ENCODE measurements at regions not wholly inside any gene's neighbourhood (a gene's known extent, or its start where the extent isn't known, plus 50 kb on each side); places are given as distances from the start of the nearest gene placed in this dataset.

GRCh38 chr10:117784776-117785175 lies 242.2 kb downstream of the EMX2 start:
- TF ChIP-seq EZH2 (IDR thresholded peaks at IDR 0.05; ENCODE audit: borderline replicate concordance, low read depth, low read length, severe bottlenecking) = no peak
- no peak for TF ChIP-seq CTCF (IDR thresholded peaks at IDR 0.05; ENCODE audit: borderline replicate concordance, extremely low read depth, low read length, poor library complexity, severe bottlenecking)
- Histone ChIP-seq H4K20me1 (ENCODE audit: insufficient read depth, low read length) (no peaks in the 10 kb centered on the region), H3K4me1 (ENCODE audit: insufficient read depth, low read length) (no peaks in the 10 kb centered on the region), H3K36me3 (ENCODE audit: insufficient read depth, low read length) (no peaks in the 10 kb centered on the region), H3K9me3 (ENCODE audit: insufficient read depth, low read length, severe bottlenecking) (no peaks in the 10 kb centered on the region), H3K27me3 (ENCODE audit: insufficient read depth, low read length, poor library complexity) (no peaks in the 10 kb centered on the region), H2AFZ (ENCODE audit: low read depth, low read length) (no peak overlapping the region), H3K9ac (ENCODE audit: low read depth, low read length) (no peak overlapping the region), H3K4me3 (ENCODE audit: low read depth in 1 of 2, low read length in 2 of 2) (no peak overlapping the region), H3K27ac (ENCODE audit: low read length) (no peak overlapping the region), H3K79me2 (ENCODE audit: insufficient read depth, low read length) (no peaks in the 10 kb centered on the region), H3K4me2 (ENCODE audit: insufficient read depth, low read length) (no peak overlapping the region)
- ATAC-seq (ENCODE audit: insufficient read depth, low read depth) = no peak
- no peak for DNase-seq

- no peak overlapping the region for H3K27ac ChIP-seq (ENCODE audit: low read length)
- H3K9me3 ChIP-seq (ENCODE audit: insufficient read depth, low read length, severe bottlenecking) = no peaks in the 10 kb centered on the region
- no peak overlapping the region for H3K4me2 ChIP-seq (ENCODE audit: insufficient read depth, low read length)
- H2AFZ ChIP-seq (ENCODE audit: low read depth, low read length) = no peak overlapping the region
- H3K4me3 ChIP-seq (ENCODE audit: low read depth in 1 of 2, low read length in 2 of 2) = no peak overlapping the region
- no peak overlapping the region for H3K9ac ChIP-seq (ENCODE audit: low read depth, low read length)
- no peaks in the 10 kb centered on the region for H3K36me3 ChIP-seq (ENCODE audit: insufficient read depth, low read length)
- no peaks in the 10 kb centered on the region for H3K79me2 ChIP-seq (ENCODE audit: insufficient read depth, low read length)
- no peak for TF ChIP-seq EZH2 (IDR thresholded peaks at IDR 0.05; ENCODE audit: borderline replicate concordance, low read depth, low read length, severe bottlenecking)
- TF ChIP-seq CTCF (IDR thresholded peaks at IDR 0.05; ENCODE audit: borderline replicate concordance, extremely low read depth, low read length, poor library complexity, severe bottlenecking) = no peak
- no peaks in the 10 kb centered on the region for H4K20me1 ChIP-seq (ENCODE audit: insufficient read depth, low read length)
- no peaks in the 10 kb centered on the region for H3K4me1 ChIP-seq (ENCODE audit: insufficient read depth, low read length)
- peaks cover 9% of the 10 kb centered on the region for H3K27me3 ChIP-seq (ENCODE audit: insufficient read depth, low read length, poor library complexity)
- no peak for ATAC-seq (ENCODE audit: insufficient read depth, low read depth)
- DNase-seq = no peak
Observed at GRCh38 chr10:117788911-117789310, 246.4 kb downstream of the EMX2 start.

- no peaks in the 10 kb centered on the region for H3K9me3 ChIP-seq (ENCODE audit: insufficient read depth, low read length, severe bottlenecking)
- H3K9ac ChIP-seq (ENCODE audit: low read depth, low read length) = no peak overlapping the region
- H3K27ac ChIP-seq (ENCODE audit: low read length) = no peak overlapping the region
- no peak overlapping the region for H2AFZ ChIP-seq (ENCODE audit: low read depth, low read length)
- DNase-seq (no peak), ATAC-seq (ENCODE audit: insufficient read depth, low read depth) (no peak)
- H3K4me1 ChIP-seq (ENCODE audit: insufficient read depth, low read length) = no peaks in the 10 kb centered on the region
- no peak overlapping the region for H3K4me3 ChIP-seq (ENCODE audit: low read depth in 1 of 2, low read length in 2 of 2)
- no peak for TF ChIP-seq EZH2 (IDR thresholded peaks at IDR 0.05; ENCODE audit: borderline replicate concordance, low read depth, low read length, severe bottlenecking)
- no peak for TF ChIP-seq CTCF (IDR thresholded peaks at IDR 0.05; ENCODE audit: borderline replicate concordance, extremely low read depth, low read length, poor library complexity, severe bottlenecking)
- no peak overlapping the region for H3K4me2 ChIP-seq (ENCODE audit: insufficient read depth, low read length)
- no peaks in the 10 kb centered on the region for H4K20me1 ChIP-seq (ENCODE audit: insufficient read depth, low read length)
- H3K36me3 ChIP-seq (ENCODE audit: insufficient read depth, low read length) = no peaks in the 10 kb centered on the region
- H3K79me2 ChIP-seq (ENCODE audit: insufficient read depth, low read length) = no peaks in the 10 kb centered on the region
- peaks cover 9% of the 10 kb centered on the region for H3K27me3 ChIP-seq (ENCODE audit: insufficient read depth, low read length, poor library complexity)
Observed at GRCh38 chr10:117790179-117790578, 247.6 kb downstream of the EMX2 start.

- no peak overlapping the region for H3K4me3 ChIP-seq (ENCODE audit: low read depth in 1 of 2, low read length in 2 of 2)
- peaks cover 9% of the 10 kb centered on the region for H3K27me3 ChIP-seq (ENCODE audit: insufficient read depth, low read length, poor library complexity)
- no peak for DNase-seq
- no peak overlapping the region for H3K4me2 ChIP-seq (ENCODE audit: insufficient read depth, low read length)
- no peak overlapping the region for H3K27ac ChIP-seq (ENCODE audit: low read length)
- no peak overlapping the region for H2AFZ ChIP-seq (ENCODE audit: low read depth, low read length)
- H4K20me1 ChIP-seq (ENCODE audit: insufficient read depth, low read length) = no peaks in the 10 kb centered on the region
- H3K79me2 ChIP-seq (ENCODE audit: insufficient read depth, low read length) = no peaks in the 10 kb centered on the region
- H3K36me3 ChIP-seq (ENCODE audit: insufficient read depth, low read length) = no peaks in the 10 kb centered on the region
- no peaks in the 10 kb centered on the region for H3K4me1 ChIP-seq (ENCODE audit: insufficient read depth, low read length)
- H3K9ac ChIP-seq (ENCODE audit: low read depth, low read length) = no peak overlapping the region
- H3K9me3 ChIP-seq (ENCODE audit: insufficient read depth, low read length, severe bottlenecking) = no peaks in the 10 kb centered on the region
- no peak for ATAC-seq (ENCODE audit: insufficient read depth, low read depth)
- TF ChIP-seq CTCF (IDR thresholded peaks at IDR 0.05; ENCODE audit: borderline replicate concordance, extremely low read depth, low read length, poor library complexity, severe bottlenecking) (no peak), EZH2 (IDR thresholded peaks at IDR 0.05; ENCODE audit: borderline replicate concordance, low read depth, low read length, severe bottlenecking) (no peak)
Observed at GRCh38 chr10:117790621-117791020, 248.1 kb downstream of the EMX2 start.
